ENCODE measurements at regions not wholly inside any gene's neighbourhood (a gene's known extent, or its start where the extent isn't known, plus 50 kb on each side); places are given as distances from the start of the nearest gene placed in this dataset.

DNA sequence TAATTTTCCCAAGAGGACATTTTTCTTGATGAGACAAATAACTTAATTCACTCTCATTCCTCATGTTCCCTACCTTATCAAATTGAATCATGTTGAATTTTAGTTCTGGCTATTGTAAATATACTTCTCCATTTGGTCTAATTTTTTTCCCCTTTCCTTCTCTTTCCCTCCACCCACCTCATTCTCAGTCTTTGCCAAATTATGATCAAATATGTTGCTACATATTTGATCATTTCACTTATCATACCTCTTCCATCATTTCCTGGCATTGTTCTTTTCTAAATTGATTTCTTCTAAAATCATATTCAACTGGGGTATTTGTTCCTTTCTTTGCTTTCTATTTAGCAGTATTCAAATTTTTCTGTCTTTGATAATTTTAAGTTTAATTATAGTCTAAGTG, 52.3 kb downstream of the HDGFL1 start:
- Histone ChIP-seq H3F3A (ENCODE audit: control insufficient read depth, insufficient read depth) (no peaks in the 10 kb centered on the region), H3K4me3 (ENCODE audit: low read length) (no peak overlapping the region), H3K79me2 (ENCODE audit: control insufficient read depth, low read length) (no peaks in the 10 kb centered on the region), H3K4me1 (ENCODE audit: control insufficient read depth, low read length) (no peaks in the 10 kb centered on the region), H3K27me3 (ENCODE audit: control insufficient read depth, low read length) (no peaks in the 10 kb centered on the region), H3K36me3 (ENCODE audit: control insufficient read depth, low read length) (no peaks in the 10 kb centered on the region), H4K20me1 (ENCODE audit: control insufficient read depth, insufficient read depth, low read depth, low read length) (no peaks in the 10 kb centered on the region), H3K4me2 (ENCODE audit: low read length) (no peak overlapping the region), H3K9me3 (ENCODE audit: control insufficient read depth, insufficient read depth, low read length) (no peaks in the 10 kb centered on the region), H3K9me2 (replicated peaks; ENCODE audit: control insufficient read depth, low read length) (no peaks in the 10 kb centered on the region), H3K27ac (ENCODE audit: low read depth, low read length) (no peak overlapping the region)
- TF ChIP-seq CTCF (IDR thresholded peaks at IDR 0.05; ENCODE audit: low read depth, low read length, poor library complexity, severe bottlenecking) (no peak), EZH2phosphoT487 (IDR thresholded peaks at IDR 0.05; ENCODE audit: borderline replicate concordance, low read length) (no peak)

DNA sequence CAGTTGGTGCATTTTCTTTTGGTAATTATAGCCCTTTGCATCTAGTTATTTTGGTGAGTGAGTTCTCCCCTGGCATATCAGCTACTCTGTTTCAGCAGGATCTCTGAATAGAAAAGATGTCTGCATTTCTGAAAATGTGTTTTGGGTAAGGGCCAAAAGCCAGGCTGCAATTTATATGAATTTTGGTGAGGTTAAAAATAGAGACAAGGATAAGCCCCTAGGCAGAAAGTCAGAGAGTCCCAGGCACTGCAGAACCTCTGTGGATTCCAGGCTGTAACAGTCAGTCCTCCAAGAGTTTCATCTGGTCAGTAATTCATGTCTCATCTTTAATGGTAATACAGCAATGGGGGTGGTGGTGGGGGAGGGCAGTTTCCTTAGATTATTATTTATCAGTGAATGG, 53.0 kb downstream of the HDGFL1 start:
- Histone ChIP-seq H3K9me3 (ENCODE audit: control insufficient read depth, insufficient read depth, low read length) (no peaks in the 10 kb centered on the region), H3F3A (ENCODE audit: control insufficient read depth, insufficient read depth) (no peaks in the 10 kb centered on the region), H3K4me1 (ENCODE audit: control insufficient read depth, low read length) (no peaks in the 10 kb centered on the region), H4K20me1 (ENCODE audit: control insufficient read depth, insufficient read depth, low read depth, low read length) (no peaks in the 10 kb centered on the region), H3K27me3 (ENCODE audit: control insufficient read depth, low read length) (no peaks in the 10 kb centered on the region), H3K27ac (ENCODE audit: low read depth, low read length) (no peak overlapping the region), H3K4me2 (ENCODE audit: low read length) (no peak overlapping the region), H3K36me3 (ENCODE audit: control insufficient read depth, low read length) (no peaks in the 10 kb centered on the region), H3K79me2 (ENCODE audit: control insufficient read depth, low read length) (no peaks in the 10 kb centered on the region), H3K9me2 (replicated peaks; ENCODE audit: control insufficient read depth, low read length) (no peaks in the 10 kb centered on the region), H3K4me3 (ENCODE audit: low read length) (no peak overlapping the region)
- TF ChIP-seq CTCF (IDR thresholded peaks at IDR 0.05; ENCODE audit: low read depth, low read length, poor library complexity, severe bottlenecking) (no peak), EZH2phosphoT487 (IDR thresholded peaks at IDR 0.05; ENCODE audit: borderline replicate concordance, low read length) (no peak)

GRCh38 chr6:22622813-22623212, 53.4 kb downstream of the HDGFL1 start:
- Histone ChIP-seq H3K4me1 (ENCODE audit: control insufficient read depth, low read length) (no peaks in the 10 kb centered on the region), H3K79me2 (ENCODE audit: control insufficient read depth, low read length) (no peaks in the 10 kb centered on the region), H3K4me2 (ENCODE audit: low read length) (no peak overlapping the region), H3K27me3 (ENCODE audit: control insufficient read depth, low read length) (no peaks in the 10 kb centered on the region), H3F3A (ENCODE audit: control insufficient read depth, insufficient read depth) (no peaks in the 10 kb centered on the region), H3K9me2 (replicated peaks; ENCODE audit: control insufficient read depth, low read length) (no peaks in the 10 kb centered on the region), H3K36me3 (ENCODE audit: control insufficient read depth, low read length) (no peaks in the 10 kb centered on the region), H3K27ac (ENCODE audit: low read depth, low read length) (no peak overlapping the region), H3K4me3 (ENCODE audit: low read length) (no peak overlapping the region), H3K9me3 (ENCODE audit: control insufficient read depth, insufficient read depth, low read length) (no peaks in the 10 kb centered on the region), H4K20me1 (ENCODE audit: control insufficient read depth, insufficient read depth, low read depth, low read length) (no peaks in the 10 kb centered on the region)
- TF ChIP-seq EZH2phosphoT487 (IDR thresholded peaks at IDR 0.05; ENCODE audit: borderline replicate concordance, low read length) (no peak), CTCF (IDR thresholded peaks at IDR 0.05; ENCODE audit: low read depth, low read length, poor library complexity, severe bottlenecking) (no peak)

DNA sequence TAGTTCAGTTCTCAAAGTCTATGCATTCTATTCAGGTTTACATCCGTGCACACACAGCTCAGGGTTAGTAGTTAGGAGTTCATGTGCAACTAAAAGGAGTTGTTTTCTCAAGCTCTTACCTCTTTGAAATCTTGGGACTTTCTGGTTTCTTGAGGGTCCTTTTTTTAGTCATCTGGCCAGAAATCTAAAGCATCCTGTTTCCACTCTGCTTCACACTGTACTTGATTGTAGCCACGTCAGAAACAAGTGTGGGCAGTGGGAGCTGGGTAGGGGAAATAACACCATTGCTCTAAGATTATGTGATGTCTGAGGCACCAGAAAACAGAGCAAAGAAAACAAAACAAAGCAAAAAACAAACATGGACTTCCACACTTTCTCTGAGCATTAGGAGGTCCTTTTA, 58.3 kb downstream of the HDGFL1 start:
- H3K4me1 ChIP-seq (ENCODE audit: control insufficient read depth, low read length) = no peaks in the 10 kb centered on the region
- no peaks in the 10 kb centered on the region for H4K20me1 ChIP-seq (ENCODE audit: control insufficient read depth, insufficient read depth, low read depth, low read length)
- no peak overlapping the region for H3K27ac ChIP-seq (ENCODE audit: low read depth, low read length)
- no peaks in the 10 kb centered on the region for H3K9me3 ChIP-seq (ENCODE audit: control insufficient read depth, insufficient read depth, low read length)
- no peak overlapping the region for H3K4me2 ChIP-seq (ENCODE audit: low read length)
- H3K36me3 ChIP-seq (ENCODE audit: control insufficient read depth, low read length) = no peaks in the 10 kb centered on the region
- no peaks in the 10 kb centered on the region for H3K79me2 ChIP-seq (ENCODE audit: control insufficient read depth, low read length)
- no peaks in the 10 kb centered on the region for H3K9me2 ChIP-seq (replicated peaks; ENCODE audit: control insufficient read depth, low read length)
- no peaks in the 10 kb centered on the region for H3F3A ChIP-seq (ENCODE audit: control insufficient read depth, insufficient read depth)
- TF ChIP-seq EZH2phosphoT487 (IDR thresholded peaks at IDR 0.05; ENCODE audit: borderline replicate concordance, low read length) = no peak
- no peak for TF ChIP-seq CTCF (IDR thresholded peaks at IDR 0.05; ENCODE audit: low read depth, low read length, poor library complexity, severe bottlenecking)
- no peak overlapping the region for H3K4me3 ChIP-seq (ENCODE audit: low read length)
- no peaks in the 10 kb centered on the region for H3K27me3 ChIP-seq (ENCODE audit: control insufficient read depth, low read length)

All from DOHH2 (cell line).